ENCODE measurements at regions not wholly inside any gene's neighbourhood (a gene's known extent, or its start where the extent isn't known, plus 50 kb on each side); places are given as distances from the start of the nearest gene placed in this dataset.
"Not testable (repeated sequence)": the region's sequence is repeated elsewhere in the genome, so short reads cannot be mapped to it uniquely, and the experiment has no call there.

GRCh38 chr4:151576627-151577026 is 167.7 kb downstream of the FHIP1A start:
- ChIA-PET CTCF (no interaction called here), POLR2A (no interaction called here)
- Histone ChIP-seq H3K27ac (ENCODE audit: low read depth, low read length) (no peak overlapping the region), H3K4me1 (ENCODE audit: control insufficient read depth in 2 of 2, insufficient read depth in 2 of 2, low read length in 2 of 2) (no peaks in the 10 kb centered on the region), H3K4me3 (ENCODE audit: low read length) (no peak overlapping the region), H3K36me3 (ENCODE audit: control insufficient read depth in 2 of 3, insufficient read depth in 3 of 3, low read length in 3 of 3) (no peaks in the 10 kb centered on the region), H3K9me3 (ENCODE audit: control insufficient read depth in 2 of 3, low read length in 3 of 3) (no peaks in the 10 kb centered on the region), H3K27me3 (ENCODE audit: control insufficient read depth in 2 of 2, insufficient read depth in 2 of 2, low read length in 2 of 2) (no peaks in the 10 kb centered on the region)
- ATAC-seq (no peak), DNase-seq (no peak)
- intact Hi-C loops (cut with micrococcal nuclease), result no loop called here
- Mint-ChIP-seq H3K4me3 (no peak overlapping the region), H3K4me1 (no peaks in the 10 kb centered on the region), H3K27me3 (peaks cover 0 to 12% (median 0%) of the 10 kb centered on the region in 5 donors), H3K36me3 (no peaks in the 10 kb centered on the region), H3K27ac (no peak overlapping the region), H3K9me3 (no peaks in the 10 kb centered on the region)

DNA sequence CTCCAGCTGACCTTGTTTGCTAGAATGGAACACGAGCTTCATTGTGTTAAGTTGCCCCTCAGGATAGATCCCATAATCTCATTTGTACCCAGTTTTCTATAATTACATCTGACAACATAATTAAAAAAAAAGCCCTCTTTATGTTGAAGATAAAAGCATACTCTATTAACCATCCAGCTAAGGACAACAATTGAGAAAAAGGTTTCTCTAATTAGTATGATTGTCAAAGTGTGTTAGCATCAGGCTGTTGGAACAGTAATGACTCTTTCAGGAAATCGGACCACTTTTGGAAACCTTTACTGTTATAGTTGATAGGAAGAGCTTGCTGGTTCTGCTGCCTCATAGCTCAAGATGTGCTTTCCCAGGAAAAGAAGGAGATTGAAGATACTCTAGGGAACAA is 172.6 kb downstream of the FHIP1A start:
- intact Hi-C loops (cut with micrococcal nuclease), result no loop called here
- Histone ChIP-seq H3K27me3 (ENCODE audit: control insufficient read depth in 2 of 2, insufficient read depth in 2 of 2, low read length in 2 of 2) (no peaks in the 10 kb centered on the region), H3K4me3 (ENCODE audit: low read length) (no peak overlapping the region), H3K27ac (ENCODE audit: low read depth, low read length) (no peak overlapping the region), H3K9me3 (ENCODE audit: control insufficient read depth in 2 of 3, low read length in 3 of 3) (no peaks in the 10 kb centered on the region), H3K4me1 (ENCODE audit: control insufficient read depth in 2 of 2, insufficient read depth in 2 of 2, low read length in 2 of 2) (no peaks in the 10 kb centered on the region), H3K36me3 (ENCODE audit: control insufficient read depth in 2 of 3, insufficient read depth in 3 of 3, low read length in 3 of 3) (no peaks in the 10 kb centered on the region)
- ChIA-PET POLR2A (interaction anchor here (0.6 kb wide), 1 partner anchor 420 kb away, joined by 3 read pairs; no protein-coding TSS in a partner anchor), CTCF (no interaction called here)
- Mint-ChIP-seq H3K27me3 (peaks cover 0 to 26% (median 7%) of the 10 kb centered on the region in 5 donors), H3K9me3 (no peaks in the 10 kb centered on the region), H3K36me3 (no peaks in the 10 kb centered on the region), H3K4me1 (no peaks in the 10 kb centered on the region), H3K27ac (no peak overlapping the region), H3K4me3 (no peak overlapping the region)
- DNase-seq, result no peak
- no peak for ATAC-seq

DNA sequence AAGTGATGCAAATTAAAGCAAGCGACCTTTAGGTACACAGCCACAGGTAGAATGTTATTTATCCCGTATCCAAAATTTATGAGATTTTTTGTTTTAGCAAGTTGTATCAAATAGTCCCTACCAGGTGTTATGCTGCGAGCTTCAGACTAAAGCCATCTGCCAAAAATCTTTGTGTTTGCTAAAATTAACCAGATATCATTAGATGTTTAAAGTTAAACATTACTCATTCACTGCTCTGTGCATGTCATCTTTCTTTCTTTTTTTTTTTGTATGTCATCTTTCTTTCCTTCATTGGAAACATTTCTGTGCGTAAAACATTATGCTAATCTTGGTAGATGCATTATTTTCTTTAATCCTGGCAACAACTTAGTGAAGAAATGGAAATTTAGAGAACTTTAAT is 173.1 kb downstream of the FHIP1A start:
- CTCF ChIA-PET, result no interaction called here
- DNase-seq, result no peak
- Mint-ChIP-seq H3K4me1 (no peaks in the 10 kb centered on the region), H3K4me3 (no peak overlapping the region), H3K36me3 (no peaks in the 10 kb centered on the region), H3K9me3 (no peaks in the 10 kb centered on the region), H3K27me3 (peaks cover 0 to 24% (median 7%) of the 10 kb centered on the region in 5 donors), H3K27ac (no peak overlapping the region)
- POLR2A ChIA-PET, result interaction anchor here (0.6 kb wide), 1 partner anchor 420 kb away, joined by 3 read pairs; no protein-coding TSS in a partner anchor
- no peak for ATAC-seq
- no peak overlapping the region for H3K27ac ChIP-seq (ENCODE audit: low read depth, low read length)
- intact Hi-C loops (cut with micrococcal nuclease), result no loop called here
- H3K9me3 ChIP-seq (ENCODE audit: control insufficient read depth in 2 of 3, low read length in 3 of 3), result no peaks in the 10 kb centered on the region
- H3K27me3 ChIP-seq (ENCODE audit: control insufficient read depth in 2 of 2, insufficient read depth in 2 of 2, low read length in 2 of 2), result no peaks in the 10 kb centered on the region
- no peaks in the 10 kb centered on the region for H3K36me3 ChIP-seq (ENCODE audit: control insufficient read depth in 2 of 3, insufficient read depth in 3 of 3, low read length in 3 of 3)
- no peaks in the 10 kb centered on the region for H3K4me1 ChIP-seq (ENCODE audit: control insufficient read depth in 2 of 2, insufficient read depth in 2 of 2, low read length in 2 of 2)
- H3K4me3 ChIP-seq (ENCODE audit: low read length), result no peak overlapping the region

DNA sequence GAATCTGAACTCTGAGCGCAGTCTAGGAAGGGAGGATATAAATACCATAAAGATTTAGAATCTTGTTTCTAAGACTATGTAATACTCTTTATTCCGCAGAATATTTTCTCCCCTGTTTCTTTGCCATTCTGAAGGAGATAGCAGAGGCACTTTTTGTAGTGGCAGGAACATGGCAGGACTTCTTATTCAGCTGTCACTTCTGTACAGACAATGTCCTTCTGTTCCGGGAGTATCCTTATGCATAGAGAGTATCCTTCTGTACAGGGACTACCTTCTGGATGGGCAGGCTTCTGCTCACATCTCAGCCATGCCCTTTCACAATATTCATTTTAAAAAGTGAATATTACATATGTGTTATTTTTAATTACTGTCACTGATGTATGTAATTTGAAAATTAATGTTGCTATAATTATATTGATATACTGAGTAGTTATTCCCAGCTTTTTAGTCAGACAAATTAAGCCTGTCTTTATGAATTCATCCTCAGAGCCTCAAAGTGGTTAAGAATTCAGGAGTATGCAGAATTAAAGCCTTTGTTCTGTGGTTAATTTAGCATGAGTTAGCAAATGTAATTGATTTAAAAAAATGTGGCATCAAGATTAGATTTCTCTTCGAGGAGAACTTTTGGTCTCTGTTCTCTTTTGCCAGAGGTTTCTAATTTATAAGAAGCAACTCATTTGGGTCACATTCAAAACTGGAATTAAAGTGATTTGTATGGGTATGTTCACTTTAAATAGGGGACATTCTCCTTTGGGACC is 174.4 kb downstream of the FHIP1A start:
- no peak overlapping the region for H3K4me3 ChIP-seq (ENCODE audit: low read length)
- ATAC-seq, result no peak
- H3K9me3 ChIP-seq (ENCODE audit: control insufficient read depth in 2 of 3, low read length in 3 of 3), result no peaks in the 10 kb centered on the region
- no peaks in the 10 kb centered on the region for H3K36me3 ChIP-seq (ENCODE audit: control insufficient read depth in 2 of 3, insufficient read depth in 3 of 3, low read length in 3 of 3)
- DNase-seq, result no peak
- Mint-ChIP-seq H3K4me1 (no peaks in the 10 kb centered on the region), H3K4me3 (no peak overlapping the region), H3K27me3 (peaks cover 0 to 21% (median 7%) of the 10 kb centered on the region in 5 donors), H3K9me3 (no peaks in the 10 kb centered on the region), H3K36me3 (no peaks in the 10 kb centered on the region), H3K27ac (no peak overlapping the region)
- ChIA-PET CTCF (interaction anchor here (0.6 kb wide), 1 partner anchor 1239 kb away, joined by 3 read pairs; no protein-coding TSS in a partner anchor), POLR2A (no interaction called here)
- intact Hi-C loops (cut with micrococcal nuclease), result no loop called here
- H3K4me1 ChIP-seq (ENCODE audit: control insufficient read depth in 2 of 2, insufficient read depth in 2 of 2, low read length in 2 of 2), result no peaks in the 10 kb centered on the region
- H3K27ac ChIP-seq (ENCODE audit: low read depth, low read length), result no peak overlapping the region
- H3K27me3 ChIP-seq (ENCODE audit: control insufficient read depth in 2 of 2, insufficient read depth in 2 of 2, low read length in 2 of 2), result peaks cover 0 to 6% of the 10 kb centered on the region in 2 donors

GRCh38 chr4:151584101-151584500 is 175.1 kb downstream of the FHIP1A start:
- ATAC-seq, result no peak
- intact Hi-C loops (cut with micrococcal nuclease), result no loop called here
- Histone ChIP-seq H3K4me1 (ENCODE audit: control insufficient read depth in 2 of 2, insufficient read depth in 2 of 2, low read length in 2 of 2) (no peaks in the 10 kb centered on the region), H3K36me3 (ENCODE audit: control insufficient read depth in 2 of 3, insufficient read depth in 3 of 3, low read length in 3 of 3) (no peaks in the 10 kb centered on the region), H3K27me3 (ENCODE audit: control insufficient read depth in 2 of 2, insufficient read depth in 2 of 2, low read length in 2 of 2) (peaks cover 0 to 6% of the 10 kb centered on the region in 2 donors), H3K27ac (ENCODE audit: low read depth, low read length) (no peak overlapping the region), H3K4me3 (ENCODE audit: low read length) (no peak overlapping the region), H3K9me3 (ENCODE audit: control insufficient read depth in 2 of 3, low read length in 3 of 3) (no peaks in the 10 kb centered on the region)
- Mint-ChIP-seq H3K27ac (no peak overlapping the region), H3K4me1 (no peaks in the 10 kb centered on the region), H3K27me3 (peaks cover 0 to 25% (median 7%) of the 10 kb centered on the region in 5 donors), H3K9me3 (no peaks in the 10 kb centered on the region), H3K4me3 (no peak overlapping the region), H3K36me3 (no peaks in the 10 kb centered on the region)
- POLR2A ChIA-PET, result no interaction called here
- CTCF ChIA-PET, result no interaction called here
- no peak for DNase-seq

- POLR2A ChIA-PET; CTCF ChIA-PET; DNase-seq; H3K27ac ChIP-seq (ENCODE audit: low read depth, low read length); H3K27me3 Mint-ChIP-seq; H3K36me3 ChIP-seq (ENCODE audit: control insufficient read depth in 2 of 3, insufficient read depth in 3 of 3, low read length in 3 of 3); intact Hi-C loops (cut with micrococcal nuclease); H3K36me3 Mint-ChIP-seq; H3K9me3 ChIP-seq (ENCODE audit: control insufficient read depth in 2 of 3, low read length in 3 of 3); H3K27ac Mint-ChIP-seq; H3K4me1 ChIP-seq (ENCODE audit: control insufficient read depth in 2 of 2, insufficient read depth in 2 of 2, low read length in 2 of 2); H3K27me3 ChIP-seq (ENCODE audit: control insufficient read depth in 2 of 2, insufficient read depth in 2 of 2, low read length in 2 of 2); ATAC-seq; H3K4me3 Mint-ChIP-seq; H3K4me3 ChIP-seq (ENCODE audit: low read length); H3K9me3 Mint-ChIP-seq; H3K4me1 Mint-ChIP-seq: not testable (repeated sequence)
These were observed 165.2 kb downstream of the GATB start for GRCh38 chr4:151595629-151596028.

DNA sequence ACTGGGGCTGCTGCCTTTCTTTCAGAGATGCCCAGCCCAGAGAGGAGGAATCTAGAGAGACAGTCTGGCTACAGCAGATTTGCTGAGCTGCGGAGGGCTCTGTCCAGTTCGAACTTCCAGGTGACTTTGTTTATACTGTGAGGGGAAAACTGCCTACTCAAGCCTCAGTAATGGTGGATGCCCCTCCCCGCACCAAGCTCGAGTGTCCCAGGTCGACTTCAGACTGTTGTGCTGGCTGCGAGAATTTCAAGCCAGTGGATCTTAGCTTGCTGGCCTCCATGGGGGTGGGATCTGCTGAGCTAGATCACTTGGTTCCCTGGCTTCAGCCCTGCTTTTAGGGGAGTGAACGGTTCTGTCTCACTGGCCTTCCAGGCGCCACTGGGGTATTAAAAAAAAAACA is 163.1 kb downstream of the GATB start:
- H3K27me3 ChIP-seq (ENCODE audit: control insufficient read depth in 2 of 2, insufficient read depth in 2 of 2, low read length in 2 of 2); H3K4me3 ChIP-seq (ENCODE audit: low read length); H3K4me1 Mint-ChIP-seq; H3K27me3 Mint-ChIP-seq; H3K27ac Mint-ChIP-seq; H3K4me3 Mint-ChIP-seq; H3K36me3 Mint-ChIP-seq; CTCF ChIA-PET; ATAC-seq; H3K9me3 ChIP-seq (ENCODE audit: control insufficient read depth in 2 of 3, low read length in 3 of 3); H3K9me3 Mint-ChIP-seq; intact Hi-C loops (cut with micrococcal nuclease); POLR2A ChIA-PET; DNase-seq; H3K27ac ChIP-seq (ENCODE audit: low read depth, low read length); H3K36me3 ChIP-seq (ENCODE audit: control insufficient read depth in 2 of 3, insufficient read depth in 3 of 3, low read length in 3 of 3); H3K4me1 ChIP-seq (ENCODE audit: control insufficient read depth in 2 of 2, insufficient read depth in 2 of 2, low read length in 2 of 2): not testable (repeated sequence)

All from naive thymus-derived CD4-positive, alpha-beta T cell (primary cell).